ENCODE measurements at regions not wholly inside any gene's neighbourhood (a gene's known extent, or its start where the extent isn't known, plus 50 kb on each side); places are given as distances from the start of the nearest gene placed in this dataset.

DNA sequence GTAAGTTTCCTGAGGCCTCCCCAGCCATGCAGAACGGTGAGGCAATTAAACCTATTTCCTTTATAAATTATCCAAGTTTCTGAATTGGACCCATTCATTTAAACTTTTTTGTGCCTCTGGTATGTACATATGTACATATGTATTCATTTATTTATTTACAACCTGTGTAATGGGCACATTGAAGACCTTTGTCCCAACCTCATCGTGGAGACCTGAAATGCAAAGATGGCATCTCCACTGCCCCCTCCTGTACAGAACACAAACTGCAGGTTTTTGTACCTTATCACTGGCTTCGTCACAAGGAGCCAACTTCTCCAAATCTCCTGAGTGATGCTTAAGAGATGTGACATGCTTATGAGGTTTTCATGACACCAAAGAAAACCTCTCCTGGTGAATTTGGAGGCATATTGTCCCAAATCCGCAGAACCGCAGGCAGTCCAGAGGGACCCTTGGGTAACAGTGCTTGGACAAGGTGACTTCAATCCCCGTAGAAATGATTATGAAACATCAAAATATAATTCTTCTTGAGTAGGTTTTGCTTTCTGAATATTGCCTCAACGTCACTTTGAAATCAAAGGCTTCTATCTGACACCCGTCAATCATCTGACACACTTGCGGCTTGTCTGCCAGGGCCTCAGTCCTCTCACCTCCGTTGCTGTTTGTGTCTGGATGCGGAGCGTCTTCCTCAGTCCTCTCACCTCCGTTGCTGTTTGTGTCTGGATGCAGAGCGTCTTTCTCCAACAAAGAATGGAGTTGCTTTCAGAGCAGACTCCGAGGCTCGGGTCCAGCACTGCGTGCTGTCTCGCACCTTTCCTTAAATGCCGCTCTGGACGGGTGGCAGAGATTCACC lies 135.0 kb upstream of the IRX4 start:
- no peaks in the 10 kb centered on the region for H3K4me1 Mint-ChIP-seq (ENCODE audit: low read depth)
- H3K27me3 Mint-ChIP-seq = peaks cover 16% of the 10 kb centered on the region
- H3K9me3 Mint-ChIP-seq (ENCODE audit: low read depth) = no peaks in the 10 kb centered on the region
- no peak overlapping the region for H3K27ac Mint-ChIP-seq
- H3K36me3 Mint-ChIP-seq = no peaks in the 10 kb centered on the region
- no peak overlapping the region for H3K4me3 Mint-ChIP-seq

DNA sequence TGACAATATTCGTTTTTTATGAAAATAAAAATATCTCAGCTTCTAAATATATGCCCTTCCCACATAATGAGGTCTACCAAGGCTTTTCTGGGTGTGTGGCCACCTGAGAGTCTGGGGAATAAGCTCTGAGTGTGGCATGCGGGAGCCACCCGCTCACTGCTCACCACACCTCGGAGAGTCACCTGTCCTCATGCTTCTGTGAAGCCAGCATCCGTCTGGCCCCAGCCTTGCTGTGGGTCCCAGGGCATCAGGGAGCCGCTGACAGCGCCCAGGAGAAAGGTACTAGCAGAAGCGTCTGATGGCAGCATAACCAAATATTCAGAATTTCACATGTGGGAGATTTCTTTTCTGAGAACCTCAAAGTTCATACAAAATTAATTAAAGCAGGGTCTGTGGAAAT lies 133.2 kb upstream of the IRX4 start:
- Mint-ChIP-seq H3K9me3 (ENCODE audit: low read depth) (no peaks in the 10 kb centered on the region), H3K4me3 (no peak overlapping the region), H3K36me3 (no peaks in the 10 kb centered on the region), H3K4me1 (ENCODE audit: low read depth) (no peaks in the 10 kb centered on the region), H3K27me3 (peaks cover 9% of the 10 kb centered on the region), H3K27ac (no peak overlapping the region)

DNA sequence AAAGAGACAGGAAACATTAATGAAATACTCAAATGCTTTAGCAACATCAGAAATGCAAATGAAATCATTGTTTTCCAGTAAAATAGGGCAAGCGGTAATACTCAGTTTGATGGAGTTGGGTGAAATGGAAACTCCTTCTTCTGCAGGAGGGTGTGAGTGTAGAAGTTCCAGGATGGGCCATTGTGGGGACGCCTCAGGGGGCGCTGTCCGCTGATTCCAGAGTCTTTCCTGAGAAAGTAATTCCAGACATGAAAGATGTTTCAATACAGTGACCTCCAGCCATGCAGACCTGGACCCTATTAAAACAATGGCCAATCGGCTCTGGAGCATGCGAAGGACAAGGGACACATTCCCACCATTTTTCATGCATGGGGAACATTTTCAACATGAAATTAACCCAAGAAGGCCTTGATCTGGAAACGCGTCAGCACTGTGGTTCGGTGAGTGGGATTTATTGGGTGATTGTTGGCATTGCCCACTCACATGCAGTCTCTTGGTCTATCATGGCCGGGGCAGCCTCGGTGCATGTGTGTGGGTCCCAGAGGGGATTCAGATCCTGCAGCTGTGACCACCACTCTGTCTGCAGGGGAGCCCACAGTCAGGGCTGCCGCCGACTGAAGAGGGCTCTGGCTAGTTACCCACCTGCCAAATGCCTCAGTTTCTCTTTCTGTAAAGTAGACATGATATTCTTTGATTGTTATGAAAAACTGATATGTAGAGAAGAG lies 132.6 kb upstream of the IRX4 start:
- no peaks in the 10 kb centered on the region for H3K9me3 Mint-ChIP-seq (ENCODE audit: low read depth)
- H3K36me3 Mint-ChIP-seq = no peaks in the 10 kb centered on the region
- H3K27ac Mint-ChIP-seq = no peak overlapping the region
- H3K4me3 Mint-ChIP-seq = no peak overlapping the region
- H3K4me1 Mint-ChIP-seq (ENCODE audit: low read depth) = no peaks in the 10 kb centered on the region
- peaks cover 12% of the 10 kb centered on the region for H3K27me3 Mint-ChIP-seq

DNA sequence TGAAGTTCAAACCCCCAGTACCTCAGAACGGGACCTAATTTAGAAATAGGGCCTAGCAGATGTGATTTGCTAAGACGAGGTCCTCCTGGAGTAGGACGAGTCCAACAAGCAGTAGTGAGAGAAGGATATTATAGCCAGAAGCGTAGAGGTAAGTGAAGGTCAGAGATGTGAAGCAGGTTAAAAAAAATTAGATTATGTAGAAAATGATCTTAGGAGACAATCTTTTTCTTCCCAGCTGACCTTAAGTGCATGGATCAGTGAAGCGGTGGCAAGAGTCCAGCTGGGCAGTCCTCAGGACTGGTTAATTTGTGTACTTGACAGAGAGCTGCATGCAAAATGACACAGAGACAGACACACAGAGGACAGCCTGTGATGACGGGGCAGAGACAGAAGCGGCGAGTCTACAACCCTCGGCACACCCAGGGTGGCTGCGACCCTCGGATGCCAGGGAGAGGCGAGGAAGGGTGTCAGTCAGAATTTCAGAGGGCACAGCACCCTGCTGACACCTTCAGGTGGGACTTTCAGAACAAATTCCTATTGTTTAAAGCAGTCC lies 131.4 kb upstream of the IRX4 start:
- H3K27ac Mint-ChIP-seq = no peak overlapping the region
- H3K9me3 Mint-ChIP-seq (ENCODE audit: low read depth) = no peaks in the 10 kb centered on the region

DNA sequence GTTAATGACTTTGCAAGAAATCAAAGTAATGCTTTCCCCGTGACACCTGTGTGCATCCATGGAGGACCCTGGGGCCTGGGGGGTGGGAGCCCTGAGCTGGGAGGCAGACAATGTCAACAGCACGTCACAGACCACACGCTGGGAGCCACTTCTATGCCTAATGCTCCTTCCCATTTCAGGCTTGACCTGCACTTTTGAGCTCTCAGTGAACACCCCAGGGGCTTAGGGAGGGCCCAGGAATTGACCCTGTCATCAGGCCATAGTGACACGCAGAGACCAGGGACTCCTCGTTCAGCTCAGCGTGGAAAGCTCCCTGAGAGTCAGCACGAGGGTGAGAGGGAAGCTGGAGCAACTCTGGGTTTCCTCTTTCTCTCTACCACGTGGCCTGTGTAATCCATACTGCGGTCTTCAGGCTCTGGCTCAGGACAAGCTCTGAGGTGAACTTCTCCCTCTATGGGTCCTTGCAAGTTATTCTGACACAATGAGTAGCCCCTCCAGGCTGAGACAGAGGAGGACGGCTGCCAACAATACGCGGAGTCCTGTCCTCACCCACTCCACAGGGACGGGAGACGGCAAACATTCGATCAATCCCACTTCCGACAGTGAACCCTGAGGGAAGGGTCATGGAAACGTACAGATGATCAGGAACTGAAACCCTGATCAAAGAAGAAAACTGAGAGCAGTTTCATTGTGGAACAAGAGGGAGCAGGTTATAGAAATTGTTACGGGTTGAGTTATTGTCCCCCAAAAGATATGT lies 130.8 kb upstream of the IRX4 start:
- no peaks in the 10 kb centered on the region for H3K36me3 Mint-ChIP-seq
- no peaks in the 10 kb centered on the region for H3K4me1 Mint-ChIP-seq (ENCODE audit: low read depth)
- H3K27me3 Mint-ChIP-seq = peaks cover 8% of the 10 kb centered on the region
- no peaks in the 10 kb centered on the region for H3K9me3 Mint-ChIP-seq (ENCODE audit: low read depth)
- H3K27ac Mint-ChIP-seq = no peak overlapping the region
- no peak overlapping the region for H3K4me3 Mint-ChIP-seq

More for the DNA sequence above, 131.4 kb upstream of the IRX4 start:
- Mint-ChIP-seq H3K4me1 (ENCODE audit: low read depth) (no peaks in the 10 kb centered on the region), H3K4me3 (no peak overlapping the region), H3K27me3 (peaks cover 8% of the 10 kb centered on the region), H3K36me3 (no peaks in the 10 kb centered on the region)

DNA sequence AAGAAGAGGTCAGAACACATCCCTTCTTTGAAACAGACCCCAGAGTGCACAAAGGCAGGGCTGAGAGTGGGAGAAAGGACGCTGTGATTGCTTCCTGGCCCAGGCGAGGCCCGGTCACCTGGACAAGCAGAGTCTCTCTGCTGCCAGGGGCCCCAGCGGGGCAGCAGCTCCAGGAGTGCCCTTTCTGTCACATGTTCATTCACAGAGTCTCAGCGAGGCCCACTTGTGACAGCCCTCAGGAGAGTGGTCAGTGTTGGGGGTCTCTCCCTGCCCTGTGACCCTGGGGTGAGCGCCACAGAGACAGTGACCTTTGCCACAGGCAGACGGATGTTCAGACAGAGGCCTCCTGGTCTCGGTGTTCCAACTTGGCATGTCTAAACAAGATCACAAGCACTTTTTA lies 130.2 kb upstream of the IRX4 start:
- Mint-ChIP-seq H3K4me1 (ENCODE audit: low read depth) (no peaks in the 10 kb centered on the region), H3K9me3 (ENCODE audit: low read depth) (no peaks in the 10 kb centered on the region), H3K4me3 (no peak overlapping the region), H3K36me3 (no peaks in the 10 kb centered on the region), H3K27ac (no peak overlapping the region), H3K27me3 (peaks cover 5% of the 10 kb centered on the region)

DNA sequence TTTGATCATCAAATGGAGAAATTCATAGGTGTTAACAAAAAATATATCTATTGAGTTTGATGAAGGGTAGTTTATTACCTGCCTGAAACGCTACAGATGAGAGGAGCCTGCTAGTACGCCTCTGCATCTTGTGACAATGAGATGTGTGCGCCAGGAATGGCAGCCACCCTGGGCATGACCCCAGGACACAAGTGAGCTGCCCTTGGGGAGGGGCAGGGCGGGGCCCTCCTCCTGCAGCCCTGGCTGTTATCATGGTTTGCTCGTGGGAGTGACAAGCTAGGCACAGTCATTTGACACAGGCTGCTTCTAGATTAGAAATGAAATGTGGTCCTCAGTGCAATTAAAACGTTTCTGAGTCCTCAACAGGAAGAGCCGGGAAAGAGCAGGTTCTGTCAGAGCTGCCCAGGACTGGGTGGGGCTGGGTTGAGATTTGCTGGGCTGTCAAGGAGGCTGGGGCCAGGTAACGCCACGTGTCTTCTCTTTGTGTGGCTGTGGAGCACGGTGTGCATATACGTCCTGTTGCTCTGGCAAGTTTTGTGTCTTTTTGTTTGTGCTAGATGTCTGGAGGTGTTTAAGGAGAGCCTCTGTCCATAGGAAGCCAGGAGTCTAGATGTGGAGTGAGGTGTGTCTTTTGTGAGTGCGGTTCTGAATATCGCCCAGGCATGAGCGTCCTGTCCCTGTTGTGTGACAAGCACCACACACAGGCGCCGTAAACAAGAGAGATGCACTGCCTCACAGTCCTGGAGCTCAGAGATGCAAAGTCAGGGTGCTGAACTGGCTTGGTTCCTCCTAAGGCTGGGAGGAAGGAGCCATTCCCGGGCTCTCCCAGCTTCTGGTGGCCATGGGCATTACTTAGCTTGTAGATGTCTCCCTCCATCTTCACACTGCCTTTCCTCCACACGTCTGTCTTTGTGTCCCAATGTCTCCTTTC lies 129.0 kb upstream of the IRX4 start:
- no peaks in the 10 kb centered on the region for H3K4me1 Mint-ChIP-seq (ENCODE audit: low read depth)
- no peak overlapping the region for H3K4me3 Mint-ChIP-seq
- no peaks in the 10 kb centered on the region for H3K9me3 Mint-ChIP-seq (ENCODE audit: low read depth)
- peaks cover 5% of the 10 kb centered on the region for H3K27me3 Mint-ChIP-seq
- H3K27ac Mint-ChIP-seq = no peak overlapping the region
- H3K36me3 Mint-ChIP-seq = no peaks in the 10 kb centered on the region

DNA sequence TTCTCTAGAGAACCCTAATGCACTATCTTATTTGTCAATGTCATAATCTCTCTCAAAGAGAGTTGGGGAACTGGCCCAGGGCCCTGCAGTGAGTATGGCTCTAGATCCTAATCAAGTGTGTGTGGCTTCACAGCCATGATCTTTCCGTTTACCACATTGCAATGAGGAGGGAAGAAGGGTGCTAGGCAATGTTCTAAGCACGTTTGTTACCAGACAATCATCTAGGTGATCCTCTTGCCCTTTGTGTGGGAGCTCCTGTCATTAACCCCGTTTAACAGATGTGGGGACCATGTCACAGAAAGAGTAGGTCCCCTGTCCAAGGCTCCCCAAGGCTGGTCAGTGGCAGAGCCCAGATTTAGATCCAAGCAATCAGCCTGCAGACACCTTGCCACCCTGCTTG lies 128.2 kb upstream of the IRX4 start:
- Mint-ChIP-seq H3K4me3 (no peak overlapping the region), H3K27ac (no peak overlapping the region), H3K27me3 (peaks cover 5% of the 10 kb centered on the region), H3K36me3 (no peaks in the 10 kb centered on the region), H3K9me3 (ENCODE audit: low read depth) (no peaks in the 10 kb centered on the region), H3K4me1 (ENCODE audit: low read depth) (no peaks in the 10 kb centered on the region)

DNA sequence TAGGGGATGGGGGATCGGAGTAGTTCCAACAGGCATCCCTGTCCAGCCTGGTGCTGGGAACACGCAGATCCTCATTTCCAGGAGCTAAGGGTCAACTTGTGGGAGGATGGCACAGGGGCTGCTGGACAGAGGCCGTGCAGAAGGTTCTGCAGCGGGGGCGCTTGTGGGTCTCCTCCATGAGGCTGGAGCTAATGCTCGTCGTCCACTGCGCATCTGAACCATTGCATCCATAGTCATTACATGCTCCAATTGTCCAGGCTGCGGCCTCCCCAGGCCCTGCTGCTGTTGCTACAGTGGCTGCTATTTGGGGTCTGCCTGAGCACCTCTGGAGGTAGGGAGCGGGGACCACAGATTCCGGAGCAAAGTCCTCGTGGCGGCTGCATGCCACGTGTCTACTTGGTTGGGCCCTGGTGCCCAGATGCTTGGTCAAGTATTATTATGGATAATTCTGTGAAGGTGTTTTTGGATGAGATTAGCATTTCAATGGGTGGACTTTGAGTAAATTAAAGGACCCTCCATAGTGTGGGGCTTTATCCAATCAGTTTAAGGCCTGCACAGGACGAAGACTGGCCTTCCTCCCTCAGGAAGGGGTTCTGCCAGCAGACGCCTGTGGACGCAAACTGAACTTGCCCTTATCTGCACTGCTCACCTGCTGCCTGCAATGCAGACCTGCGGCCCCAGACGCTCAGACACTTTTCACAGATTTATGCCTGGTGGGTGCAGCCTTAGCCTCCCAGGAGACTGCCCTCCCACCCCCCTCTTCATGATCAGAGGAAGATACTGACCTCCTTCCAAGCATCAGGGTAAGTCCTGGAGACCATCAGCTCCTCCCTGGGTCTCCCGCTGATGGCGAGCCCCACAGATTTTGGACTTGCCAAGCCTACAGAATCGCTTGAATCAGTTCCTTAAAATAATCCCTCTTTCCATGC lies 127.5 kb upstream of the IRX4 start:
- no peak overlapping the region for H3K4me3 Mint-ChIP-seq
- H3K4me1 Mint-ChIP-seq (ENCODE audit: low read depth) = no peaks in the 10 kb centered on the region
- H3K36me3 Mint-ChIP-seq = no peaks in the 10 kb centered on the region
- no peak overlapping the region for H3K27ac Mint-ChIP-seq
- no peaks in the 10 kb centered on the region for H3K9me3 Mint-ChIP-seq (ENCODE audit: low read depth)
- H3K27me3 Mint-ChIP-seq = peaks cover 5% of the 10 kb centered on the region

DNA sequence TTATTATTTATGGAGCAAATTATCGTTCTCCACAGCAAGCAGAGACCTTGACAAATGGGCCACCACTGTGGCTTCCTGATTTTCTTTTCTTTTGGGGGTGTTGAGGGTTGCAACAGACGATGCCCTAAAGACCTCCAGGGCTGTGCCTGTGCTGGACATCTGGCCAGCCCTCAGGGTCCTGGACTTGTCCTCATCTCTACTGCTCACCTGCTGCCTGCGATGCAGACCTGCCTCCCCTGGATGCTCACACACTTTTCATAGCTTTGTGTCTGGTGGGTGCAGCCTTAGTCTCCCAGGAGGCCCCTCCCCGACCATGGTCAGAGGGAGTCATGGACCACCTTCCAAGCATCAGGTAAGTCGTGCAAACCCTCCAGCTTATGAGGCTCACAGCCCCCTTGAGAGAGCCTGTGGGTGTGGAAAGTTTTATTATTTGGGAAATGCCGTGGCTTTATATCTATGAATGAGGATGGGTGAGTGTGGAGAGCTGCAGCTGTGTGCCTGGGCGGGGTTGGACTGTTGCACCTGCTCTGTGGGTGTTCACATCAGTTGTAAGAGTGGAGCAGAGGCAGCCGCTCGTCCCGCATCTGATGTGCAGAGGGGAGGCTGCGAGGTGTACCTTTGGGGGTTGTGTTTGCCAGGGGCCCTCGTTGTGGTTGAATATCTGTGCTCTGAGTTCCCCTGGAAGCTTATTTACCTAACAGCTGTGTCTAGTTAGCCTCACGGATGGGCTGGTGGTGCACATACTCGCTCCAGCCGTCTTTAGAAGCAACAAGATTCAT lies 126.3 kb upstream of the IRX4 start:
- peaks cover 5% of the 10 kb centered on the region for H3K27me3 Mint-ChIP-seq
- H3K4me3 Mint-ChIP-seq = no peak overlapping the region
- no peaks in the 10 kb centered on the region for H3K4me1 Mint-ChIP-seq (ENCODE audit: low read depth)
- H3K9me3 Mint-ChIP-seq (ENCODE audit: low read depth) = no peaks in the 10 kb centered on the region
- no peaks in the 10 kb centered on the region for H3K36me3 Mint-ChIP-seq
- no peak overlapping the region for H3K27ac Mint-ChIP-seq

DNA sequence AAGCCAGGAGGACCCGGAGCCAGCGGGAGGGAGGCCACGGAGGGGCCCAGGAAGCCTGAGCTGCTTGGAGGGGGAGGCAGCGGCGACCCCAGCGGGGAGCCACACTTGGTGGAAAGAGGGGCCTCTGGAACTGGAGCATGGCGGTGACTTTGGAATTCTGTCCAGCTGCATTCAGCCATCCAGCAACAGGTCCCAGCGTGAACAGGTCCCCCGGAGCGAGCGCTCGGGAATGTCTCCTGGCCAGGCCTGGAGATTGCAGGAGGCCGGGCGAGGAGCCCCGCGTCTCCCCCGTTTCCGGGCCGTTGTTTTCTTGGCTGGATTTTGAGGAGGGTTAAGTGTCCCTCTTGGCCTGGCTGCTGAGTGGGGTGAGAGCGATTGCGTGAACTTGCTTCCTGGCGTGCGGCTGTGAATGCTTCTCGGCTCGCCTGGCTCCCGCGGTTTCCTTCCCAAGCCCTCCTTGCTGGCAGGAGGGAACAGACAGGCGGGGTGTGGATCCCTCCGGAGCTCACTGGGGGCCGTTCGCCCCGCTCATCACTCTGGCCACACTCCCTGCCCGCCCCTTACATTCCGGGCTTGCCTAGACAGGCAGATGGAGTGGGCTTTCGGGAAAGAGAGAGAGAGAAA lies 125.3 kb upstream of the IRX4 start:
- Mint-ChIP-seq H3K27ac (no peak overlapping the region), H3K9me3 (ENCODE audit: low read depth) (no peaks in the 10 kb centered on the region), H3K36me3 (no peaks in the 10 kb centered on the region), H3K27me3 (peaks cover 9% of the 10 kb centered on the region), H3K4me1 (ENCODE audit: low read depth) (no peaks in the 10 kb centered on the region), H3K4me3 (no peak overlapping the region)

DNA sequence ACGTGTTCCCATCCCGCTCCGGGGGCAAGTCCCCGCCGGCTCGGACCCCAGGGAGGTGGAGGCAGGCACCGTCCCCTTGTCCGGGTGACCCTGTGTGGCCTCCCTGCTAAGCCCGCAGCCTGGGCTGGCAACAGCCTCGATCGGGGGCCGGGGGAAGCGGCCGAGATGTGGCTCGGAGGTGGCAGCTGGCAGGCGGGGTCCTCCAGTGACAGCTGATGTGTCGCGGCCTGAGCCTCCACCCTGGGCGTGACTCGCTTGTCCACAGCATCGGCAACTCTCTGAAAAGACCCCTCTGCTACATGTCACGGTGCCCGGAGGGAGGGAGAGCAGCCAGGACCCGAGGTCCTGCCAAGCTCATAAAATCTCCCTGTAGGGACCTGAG lies 124.8 kb upstream of the IRX4 start:
- Mint-ChIP-seq H3K4me3 (no peak overlapping the region), H3K27me3 (peaks cover 9% of the 10 kb centered on the region), H3K27ac (no peak overlapping the region), H3K36me3 (no peaks in the 10 kb centered on the region), H3K9me3 (ENCODE audit: low read depth) (no peaks in the 10 kb centered on the region), H3K4me1 (ENCODE audit: low read depth) (no peaks in the 10 kb centered on the region)

DNA sequence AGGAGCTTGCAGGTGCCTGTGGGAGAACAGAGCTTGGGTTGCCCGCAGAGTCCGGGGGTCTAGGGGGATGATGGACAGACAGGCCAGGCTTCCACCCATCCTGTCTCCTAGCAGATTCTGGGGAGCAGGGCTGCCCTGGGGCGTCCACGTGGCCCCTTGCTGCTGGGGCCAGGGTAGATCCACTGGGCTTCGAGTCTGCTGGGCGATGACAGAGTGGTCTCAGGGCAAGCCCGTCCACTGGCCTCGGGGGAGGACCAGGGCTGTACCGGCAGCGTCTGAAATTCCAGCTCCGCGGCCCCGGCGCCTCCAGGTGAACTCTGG lies 124.2 kb upstream of the IRX4 start:
- Mint-ChIP-seq H3K27ac (no peak overlapping the region), H3K4me1 (ENCODE audit: low read depth) (no peaks in the 10 kb centered on the region), H3K27me3 (peaks cover 9% of the 10 kb centered on the region), H3K4me3 (no peak overlapping the region), H3K36me3 (no peaks in the 10 kb centered on the region), H3K9me3 (ENCODE audit: low read depth) (no peaks in the 10 kb centered on the region)
